Fibroblast of lung (primary cell): ENCODE measurements at regions not wholly inside any gene's neighbourhood (a gene's known extent, or its start where the extent isn't known, plus 50 kb on each side); places are given as distances from the start of the nearest gene placed in this dataset.

Source experiments
- DNase-seq, 2 donors: peaks; one replicate each; pipeline versions ENCODE4 v3.0.0 to v3.0.0-alpha.2; 2010; ENCODE audit warnings: low read depth in 2 of 2
- H2AFZ ChIP-seq: 2 replicates; pipeline ENCODE4 v1.5.1; 2012; ENCODE audit warnings: low read length, control low read depth, inconsistent platforms
- H3K27ac ChIP-seq: 2 replicates; pipeline ENCODE4 v1.5.1; 2011; ENCODE audit warnings: low read length, control low read depth; ENCODE audit not compliant: insufficient read depth
- H3K27me3 ChIP-seq: 2 replicates; pipeline ENCODE4 v1.5.1; 2011; ENCODE audit warnings: mild to moderate bottlenecking, low read length; ENCODE audit not compliant: control insufficient read depth, insufficient read depth
- H3K36me3 ChIP-seq: 2 replicates; pipeline ENCODE4 v1.5.1; 2011; ENCODE audit warnings: low read length; ENCODE audit not compliant: control insufficient read depth, insufficient read depth
- H3K4me1 ChIP-seq: 2 replicates; pipeline ENCODE4 v1.5.1; 2011; ENCODE audit warnings: low read length; ENCODE audit not compliant: control insufficient read depth, insufficient read depth; ENCODE audit errors: extremely low read depth
- H3K4me2 ChIP-seq: 2 replicates; pipeline ENCODE4 v1.5.1; 2011; ENCODE audit warnings: low read length, control low read depth; ENCODE audit not compliant: insufficient read depth; ENCODE audit errors: extremely low read depth
- H3K4me3 ChIP-seq, 4 experiments: fragments of 200-600 bp in 1 of 4; sonication (generic) in 1 of 4; replicated peaks in 1 of 4; 2 replicates each; pipeline ENCODE4 v1.5.1; 2011 to 2016; ENCODE audit warnings: low read length in 4 of 4, low read depth in 3 of 4, mild to moderate bottlenecking in 3 of 4, control low read depth in 2 of 4, inconsistent platforms in 1 of 4, mixed read lengths in 1 of 4; ENCODE audit not compliant: insufficient read depth in 1 of 4; ENCODE audit errors: control extremely low read depth in 1 of 4
- H3K79me2 ChIP-seq: 2 replicates; pipeline ENCODE4 v1.5.1; 2012; ENCODE audit warnings: mild to moderate bottlenecking, low read length, inconsistent platforms; ENCODE audit not compliant: control insufficient read depth, insufficient read depth
- H3K9ac ChIP-seq: 2 replicates; pipeline ENCODE4 v1.5.1; 2011; ENCODE audit warnings: mild to moderate bottlenecking, low read length, control low read depth; ENCODE audit not compliant: insufficient read depth
- H3K9me3 ChIP-seq: 2 replicates; pipeline ENCODE4 v1.5.1; 2012; ENCODE audit warnings: low read depth, low read length; ENCODE audit not compliant: control insufficient read depth, insufficient read depth
- H4K20me1 ChIP-seq: 2 replicates; pipeline ENCODE4 v1.5.1; 2011; ENCODE audit warnings: low read length; ENCODE audit not compliant: control insufficient read depth, insufficient read depth; ENCODE audit errors: extremely low read depth
- EZH2 ChIP-seq: IDR thresholded peaks from 2 replicates; pipeline ENCODE4 v1.5.1; 2012; ENCODE audit warnings: low read length, control low read depth, mild to moderate bottlenecking; ENCODE audit errors: missing control alignments
- TF ChIP-seq, protein P1 (sequence below), 2 donors: IDR thresholded peaks in 1 of 2; conservative IDR thresholded peaks in 1 of 2; 1 replicate in 1 of 2; 2 replicates in 1 of 2; pipeline ENCODE4 v1.5.1; 2011 to 2012; ENCODE audit warnings: low read length in 2 of 2, control low read depth in 1 of 2, inconsistent platforms in 1 of 2, low read depth in 1 of 2, mild to moderate bottlenecking in 1 of 2

GRCh38 chr5:138641547-138642298, 66.5 kb upstream of the HSPA9 start:
- H2AFZ ChIP-seq = no peak overlapping the region
- TF ChIP-seq EZH2 = no peak
- TF ChIP-seq, protein P1, sequence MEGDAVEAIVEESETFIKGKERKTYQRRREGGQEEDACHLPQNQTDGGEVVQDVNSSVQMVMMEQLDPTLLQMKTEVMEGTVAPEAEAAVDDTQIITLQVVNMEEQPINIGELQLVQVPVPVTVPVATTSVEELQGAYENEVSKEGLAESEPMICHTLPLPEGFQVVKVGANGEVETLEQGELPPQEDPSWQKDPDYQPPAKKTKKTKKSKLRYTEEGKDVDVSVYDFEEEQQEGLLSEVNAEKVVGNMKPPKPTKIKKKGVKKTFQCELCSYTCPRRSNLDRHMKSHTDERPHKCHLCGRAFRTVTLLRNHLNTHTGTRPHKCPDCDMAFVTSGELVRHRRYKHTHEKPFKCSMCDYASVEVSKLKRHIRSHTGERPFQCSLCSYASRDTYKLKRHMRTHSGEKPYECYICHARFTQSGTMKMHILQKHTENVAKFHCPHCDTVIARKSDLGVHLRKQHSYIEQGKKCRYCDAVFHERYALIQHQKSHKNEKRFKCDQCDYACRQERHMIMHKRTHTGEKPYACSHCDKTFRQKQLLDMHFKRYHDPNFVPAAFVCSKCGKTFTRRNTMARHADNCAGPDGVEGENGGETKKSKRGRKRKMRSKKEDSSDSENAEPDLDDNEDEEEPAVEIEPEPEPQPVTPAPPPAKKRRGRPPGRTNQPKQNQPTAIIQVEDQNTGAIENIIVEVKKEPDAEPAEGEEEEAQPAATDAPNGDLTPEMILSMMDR (conservative IDR thresholded peaks at IDR 0.05 in 1 of 2, IDR thresholded peaks at IDR 0.05 in 1 of 2; ENCODE audit: low read depth in 1 of 2, low read length in 2 of 2) = peak; percentile 69 to 71
- no peak overlapping the region for H3K9ac ChIP-seq
- peak; percentile 44 to 68 for DNase-seq
- H3K27ac ChIP-seq = no peak overlapping the region
- H4K20me1 ChIP-seq = no peaks in the 10 kb centered on the region
- H3K79me2 ChIP-seq = no peaks in the 10 kb centered on the region
- H3K36me3 ChIP-seq = no peaks in the 10 kb centered on the region
- no peak overlapping the region for H3K4me2 ChIP-seq
- no peaks in the 10 kb centered on the region for H3K4me1 ChIP-seq
- H3K4me3 ChIP-seq = no peak overlapping the region
- no peaks in the 10 kb centered on the region for H3K9me3 ChIP-seq
- peaks cover 26% of the 10 kb centered on the region for H3K27me3 ChIP-seq

DNA sequence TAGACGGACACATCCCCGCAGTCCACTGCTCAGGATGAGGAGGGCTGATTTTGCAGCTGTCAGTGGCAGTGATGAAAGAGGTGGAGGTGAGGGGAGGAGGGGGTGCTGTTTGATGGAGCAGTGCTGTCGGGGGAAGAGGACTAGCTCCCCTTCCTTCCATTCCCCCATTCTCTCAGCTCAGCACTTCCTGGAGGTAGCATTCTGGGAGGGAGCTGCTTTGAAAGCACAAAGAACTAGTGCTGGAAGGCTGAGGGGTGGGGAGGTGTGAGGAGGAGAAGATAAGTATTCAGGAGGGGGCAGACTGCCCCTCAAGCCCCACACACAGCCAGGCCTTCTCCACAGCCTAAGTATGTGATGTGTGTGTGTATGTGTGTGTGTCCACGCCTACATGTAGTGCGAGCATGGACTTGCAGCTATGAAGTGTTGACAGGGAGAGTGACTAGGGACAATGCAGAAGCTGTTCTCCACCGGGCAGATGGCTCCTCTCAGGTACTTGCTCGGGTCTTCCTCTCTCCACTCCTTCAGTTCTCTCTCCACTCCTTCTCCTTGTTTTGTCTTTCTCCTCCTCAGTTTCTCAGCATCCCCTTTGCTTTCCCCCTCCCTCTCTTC, 65.5 kb upstream of the HSPA9 start:
- Histone ChIP-seq H3K79me2 (no peaks in the 10 kb centered on the region), H3K27me3 (peaks cover 30% of the 10 kb centered on the region), H3K4me1 (no peaks in the 10 kb centered on the region), H3K9me3 (no peaks in the 10 kb centered on the region), H2AFZ (no peak overlapping the region), H3K9ac (no peak overlapping the region), H3K4me3 (no peak overlapping the region), H3K36me3 (no peaks in the 10 kb centered on the region), H3K27ac (no peak overlapping the region), H4K20me1 (no peaks in the 10 kb centered on the region), H3K4me2 (no peak overlapping the region)
- TF ChIP-seq, protein P1 (conservative IDR thresholded peaks at IDR 0.05 in 1 of 2, IDR thresholded peaks at IDR 0.05 in 1 of 2; ENCODE audit: low read depth in 1 of 2, low read length in 2 of 2) = no peak
- peak; percentile 48 for TF ChIP-seq EZH2
- DNase-seq = no peak

DNA sequence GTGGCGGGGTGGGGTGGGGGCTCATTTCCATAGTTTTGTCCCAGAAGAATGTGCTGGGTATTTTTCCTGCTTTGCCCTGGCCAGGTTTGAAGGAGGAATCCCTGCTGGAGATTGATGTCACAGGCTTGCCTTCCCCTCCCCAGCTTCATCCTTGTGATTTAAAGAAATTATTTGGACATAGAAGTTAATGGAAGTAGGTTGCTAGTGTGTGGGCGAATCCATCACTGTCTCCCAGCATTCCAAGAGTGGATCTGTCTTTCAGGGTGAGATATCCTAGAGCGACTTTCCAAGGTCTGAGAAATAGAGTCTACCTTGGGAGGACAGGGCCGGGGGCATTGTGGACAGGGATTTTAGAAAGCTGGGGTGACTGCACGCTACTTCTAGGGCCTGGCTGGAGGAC, 64.9 kb upstream of the HSPA9 start:
- H3K9me3 ChIP-seq = no peaks in the 10 kb centered on the region
- H3K27ac ChIP-seq = no peak overlapping the region
- H3K4me3 ChIP-seq = no peak overlapping the region
- H3K4me2 ChIP-seq = no peak overlapping the region
- no peaks in the 10 kb centered on the region for H4K20me1 ChIP-seq
- TF ChIP-seq, protein P1 (conservative IDR thresholded peaks at IDR 0.05 in 1 of 2, IDR thresholded peaks at IDR 0.05 in 1 of 2; ENCODE audit: low read depth in 1 of 2, low read length in 2 of 2) = no peak
- no peak for TF ChIP-seq EZH2
- H3K9ac ChIP-seq = no peak overlapping the region
- DNase-seq = no peak
- H3K4me1 ChIP-seq = no peaks in the 10 kb centered on the region
- H2AFZ ChIP-seq = no peak overlapping the region
- H3K79me2 ChIP-seq = no peaks in the 10 kb centered on the region
- H3K36me3 ChIP-seq = no peaks in the 10 kb centered on the region
- peaks cover 30% of the 10 kb centered on the region for H3K27me3 ChIP-seq
